ENCODE measurements at regions not wholly inside any gene's neighbourhood (a gene's known extent, or its start where the extent isn't known, plus 50 kb on each side); places are given as distances from the start of the nearest gene placed in this dataset.
"Not testable (repeated sequence)": the region's sequence is repeated elsewhere in the genome, so short reads cannot be mapped to it uniquely, and the experiment has no call there.

DNA sequence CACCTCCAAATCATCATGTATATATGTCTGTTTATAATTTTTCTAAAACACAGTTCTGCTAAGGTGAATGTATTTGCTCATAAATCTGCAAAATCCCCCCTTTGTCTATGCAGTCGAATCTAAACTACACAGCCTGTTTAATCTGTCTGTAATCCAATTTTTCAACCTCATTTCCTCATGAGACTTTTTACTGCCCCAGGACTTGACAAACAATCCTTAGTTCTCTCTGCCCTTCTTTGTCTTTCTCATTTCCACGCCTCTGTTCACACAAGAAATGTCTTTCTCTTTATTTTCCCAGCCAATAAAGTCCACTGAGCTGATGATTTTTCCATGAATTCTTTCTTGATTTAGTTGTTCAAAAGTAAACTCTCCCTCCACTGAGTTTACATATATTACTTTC is 1154.3 kb downstream of the FAM181B start:
- no peak overlapping the region for H3K4me3 Mint-ChIP-seq
- H3K4me1 Mint-ChIP-seq = no peaks in the 10 kb centered on the region
- DNase-seq = no peak
- H3K9me3 Mint-ChIP-seq = no peaks in the 10 kb centered on the region
- H3K36me3 Mint-ChIP-seq (ENCODE audit: low read depth) = no peaks in the 10 kb centered on the region
- H3K27ac Mint-ChIP-seq = no peak overlapping the region
- POLR2A ChIA-PET = no interaction called here
- no peaks in the 10 kb centered on the region for H3K27me3 Mint-ChIP-seq
- CTCF ChIA-PET = no interaction called here

GRCh38 chr11:81578571-81578970 is 1155.1 kb downstream of the FAM181B start:
- no peaks in the 10 kb centered on the region for H3K27me3 Mint-ChIP-seq
- H3K4me1 Mint-ChIP-seq = no peaks in the 10 kb centered on the region
- no peaks in the 10 kb centered on the region for H3K9me3 Mint-ChIP-seq
- no peak for DNase-seq
- POLR2A ChIA-PET = no interaction called here
- no peak overlapping the region for H3K4me3 Mint-ChIP-seq
- CTCF ChIA-PET = no interaction called here
- no peaks in the 10 kb centered on the region for H3K36me3 Mint-ChIP-seq (ENCODE audit: low read depth)
- no peak overlapping the region for H3K27ac Mint-ChIP-seq

GRCh38 chr11:81574301-81574700 is 1159.4 kb downstream of the FAM181B start:
- H3K9me3 Mint-ChIP-seq = no peaks in the 10 kb centered on the region
- no peak overlapping the region for H3K27ac Mint-ChIP-seq
- H3K4me3 Mint-ChIP-seq = no peak overlapping the region
- H3K4me1 Mint-ChIP-seq = no peaks in the 10 kb centered on the region
- H3K27me3 Mint-ChIP-seq = no peaks in the 10 kb centered on the region
- ChIA-PET CTCF (no interaction called here), POLR2A (no interaction called here)
- no peak for DNase-seq
- H3K36me3 Mint-ChIP-seq (ENCODE audit: low read depth) = no peaks in the 10 kb centered on the region

DNA sequence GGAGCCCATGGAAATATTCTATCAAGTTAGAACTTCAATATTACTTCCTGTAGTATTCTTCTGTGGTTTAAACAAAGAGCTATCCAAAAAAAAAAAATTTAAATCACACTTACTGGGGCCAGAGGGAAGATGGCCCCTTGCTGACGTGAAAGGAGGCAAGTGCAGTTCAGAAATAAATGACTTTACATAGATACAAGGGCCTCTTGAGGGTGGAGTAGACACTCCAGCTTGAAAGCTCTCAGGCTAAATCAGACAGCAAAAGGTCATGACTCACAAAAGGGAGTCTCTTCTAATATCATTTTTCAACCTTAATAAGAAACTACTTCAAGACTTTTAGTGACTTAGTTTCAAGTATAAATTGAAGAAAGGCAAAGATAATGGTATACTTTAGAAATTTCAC is 1160.3 kb downstream of the FAM181B start:
- H3K4me1 Mint-ChIP-seq = no peaks in the 10 kb centered on the region
- ChIA-PET POLR2A (no interaction called here), CTCF (interaction anchor here (0.6 kb wide), 1 partner anchor 31 kb away, joined by 3 read pairs; no protein-coding TSS in a partner anchor)
- no peak for DNase-seq
- no peaks in the 10 kb centered on the region for H3K9me3 Mint-ChIP-seq
- no peaks in the 10 kb centered on the region for H3K36me3 Mint-ChIP-seq (ENCODE audit: low read depth)
- no peak overlapping the region for H3K4me3 Mint-ChIP-seq
- H3K27ac Mint-ChIP-seq = no peak overlapping the region
- no peaks in the 10 kb centered on the region for H3K27me3 Mint-ChIP-seq

- H3K36me3 Mint-ChIP-seq (ENCODE audit: low read depth) = no peaks in the 10 kb centered on the region
- CTCF ChIA-PET = no interaction called here
- DNase-seq = no peak
- no peak overlapping the region for H3K27ac Mint-ChIP-seq
- H3K4me1 Mint-ChIP-seq = no peaks in the 10 kb centered on the region
- no peaks in the 10 kb centered on the region for H3K27me3 Mint-ChIP-seq
- no peaks in the 10 kb centered on the region for H3K9me3 Mint-ChIP-seq
- POLR2A ChIA-PET = no interaction called here
- no peak overlapping the region for H3K4me3 Mint-ChIP-seq
Measured at GRCh38 chr11:81570669-81571068, 1163.0 kb downstream of the FAM181B start.

GRCh38 chr11:81569999-81570398 is 1163.7 kb downstream of the FAM181B start:
- no peaks in the 10 kb centered on the region for H3K27me3 Mint-ChIP-seq
- H3K36me3 Mint-ChIP-seq (ENCODE audit: low read depth) = no peaks in the 10 kb centered on the region
- H3K27ac Mint-ChIP-seq = no peak overlapping the region
- DNase-seq = no peak
- CTCF ChIA-PET = no interaction called here
- H3K9me3 Mint-ChIP-seq = no peaks in the 10 kb centered on the region
- no peak overlapping the region for H3K4me3 Mint-ChIP-seq
- H3K4me1 Mint-ChIP-seq = no peaks in the 10 kb centered on the region
- POLR2A ChIA-PET = no interaction called here

- Mint-ChIP-seq H3K4me3 (no peak overlapping the region), H3K27me3 (no peaks in the 10 kb centered on the region), H3K27ac (no peak overlapping the region), H3K4me1 (no peaks in the 10 kb centered on the region), H3K36me3 (ENCODE audit: low read depth) (no peaks in the 10 kb centered on the region), H3K9me3 (no peaks in the 10 kb centered on the region)
- no peak for DNase-seq
- POLR2A ChIA-PET = no interaction called here
- CTCF ChIA-PET = no interaction called here
Measured at GRCh38 chr11:81568918-81569317, 1164.7 kb downstream of the FAM181B start.

- Mint-ChIP-seq H3K4me3 (no peak overlapping the region), H3K27ac (no peak overlapping the region), H3K36me3 (ENCODE audit: low read depth) (no peaks in the 10 kb centered on the region), H3K4me1 (no peaks in the 10 kb centered on the region), H3K9me3 (no peaks in the 10 kb centered on the region), H3K27me3 (no peaks in the 10 kb centered on the region)
- ChIA-PET CTCF (no interaction called here), POLR2A (no interaction called here)
- DNase-seq = no peak
Measured at GRCh38 chr11:81548123-81548522, 1185.5 kb downstream of the FAM181B start.

DNA sequence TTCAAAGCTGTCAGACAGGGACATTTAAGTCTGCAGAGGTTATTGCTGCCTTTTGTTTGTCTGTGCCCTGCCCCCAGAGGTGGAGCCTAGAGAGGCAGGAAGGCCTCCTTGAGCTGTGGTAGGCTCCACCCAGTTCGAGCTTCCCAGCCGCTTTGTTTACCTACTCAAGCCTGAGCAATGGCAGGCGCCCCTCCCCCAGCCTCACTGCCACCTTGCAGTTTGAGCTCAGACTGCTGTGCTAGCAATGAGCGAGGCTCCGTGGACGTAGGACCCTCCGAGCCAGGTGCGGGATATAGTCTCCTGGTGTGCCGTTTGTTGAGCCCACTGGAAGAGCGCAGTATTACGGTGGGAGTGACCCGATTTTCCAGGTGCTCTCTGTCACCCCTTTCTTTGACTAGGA is 1193.9 kb downstream of the FAM181B start:
- POLR2A ChIA-PET; H3K9me3 Mint-ChIP-seq; H3K36me3 Mint-ChIP-seq (ENCODE audit: low read depth); CTCF ChIA-PET; H3K4me3 Mint-ChIP-seq; DNase-seq; H3K4me1 Mint-ChIP-seq; H3K27ac Mint-ChIP-seq; H3K27me3 Mint-ChIP-seq: not testable (repeated sequence)

DNA sequence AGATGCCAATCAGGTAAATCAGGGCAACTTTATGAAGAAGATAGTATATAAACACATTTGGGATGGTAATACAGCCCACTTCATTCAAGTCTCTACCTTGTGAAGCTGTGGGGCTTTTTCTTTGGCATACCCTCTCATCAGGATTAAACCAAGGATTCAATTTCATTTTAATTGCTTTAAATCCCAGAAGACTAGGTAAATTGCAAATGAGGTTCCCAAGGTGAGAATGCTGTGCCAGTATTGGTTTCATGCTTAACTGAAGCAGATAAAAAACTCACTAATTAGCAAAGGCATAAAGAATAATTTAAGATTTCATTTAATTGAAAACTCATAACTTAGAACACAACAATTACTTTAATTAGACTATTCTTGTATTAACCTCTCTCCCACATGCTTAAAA is 1218.1 kb downstream of the FAM181B start:
- Mint-ChIP-seq H3K27ac (no peak overlapping the region), H3K4me3 (no peak overlapping the region), H3K27me3 (no peaks in the 10 kb centered on the region), H3K4me1 (no peaks in the 10 kb centered on the region), H3K36me3 (ENCODE audit: low read depth) (no peaks in the 10 kb centered on the region), H3K9me3 (no peaks in the 10 kb centered on the region)
- CTCF ChIA-PET = no interaction called here
- POLR2A ChIA-PET = no interaction called here
- DNase-seq = no peak

DNA sequence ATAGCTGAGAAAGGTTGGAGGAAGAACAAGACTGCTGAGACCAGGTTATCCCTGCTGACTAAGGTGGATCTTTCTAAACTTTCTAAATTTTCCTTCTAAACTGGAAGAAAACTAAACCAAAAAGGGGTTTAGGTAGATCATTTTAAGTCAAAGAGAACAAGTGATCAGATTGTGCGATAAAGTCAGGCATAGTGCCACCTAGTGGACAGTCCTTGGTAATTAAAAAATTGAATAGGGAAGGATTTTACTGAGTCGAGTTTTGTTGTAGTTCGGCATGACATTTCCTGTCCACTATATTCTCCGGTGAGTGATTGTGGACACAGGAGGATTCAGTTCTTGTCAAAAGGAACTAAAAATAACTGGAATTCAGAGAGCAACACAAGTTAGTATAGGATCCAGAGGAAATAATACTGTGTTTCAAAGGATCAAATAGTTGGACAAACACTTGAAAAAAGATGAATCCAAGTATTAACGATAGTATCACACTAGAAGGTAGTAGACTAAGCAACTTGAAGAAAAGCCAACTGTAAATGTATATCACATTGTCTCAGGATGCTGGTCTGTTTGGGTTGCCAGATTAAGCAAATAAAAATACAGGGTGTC is 1236.4 kb downstream of the FAM181B start:
- no peaks in the 10 kb centered on the region for H3K36me3 Mint-ChIP-seq (ENCODE audit: low read depth)
- DNase-seq = peak; percentile 26
- H3K4me3 Mint-ChIP-seq = no peak overlapping the region
- H3K9me3 Mint-ChIP-seq = no peaks in the 10 kb centered on the region
- POLR2A ChIA-PET = no interaction called here
- H3K27ac Mint-ChIP-seq = no peak overlapping the region
- CTCF ChIA-PET = interaction anchor here (0.8 kb wide), 1 partner anchor 13 kb away, joined by 4 read pairs; no protein-coding TSS in a partner anchor
- no peaks in the 10 kb centered on the region for H3K4me1 Mint-ChIP-seq
- H3K27me3 Mint-ChIP-seq = no peaks in the 10 kb centered on the region

- Mint-ChIP-seq H3K4me3 (no peak overlapping the region), H3K36me3 (ENCODE audit: low read depth) (no peaks in the 10 kb centered on the region), H3K4me1 (no peaks in the 10 kb centered on the region), H3K27me3 (no peaks in the 10 kb centered on the region), H3K27ac (no peak overlapping the region), H3K9me3 (no peaks in the 10 kb centered on the region)
- DNase-seq = no peak
- POLR2A ChIA-PET = no interaction called here
- CTCF ChIA-PET = interaction anchor here (0.8 kb wide), 1 partner anchor 12 kb away, joined by 4 read pairs; no protein-coding TSS in a partner anchor
Measured at GRCh38 chr11:81496601-81497000, 1237.1 kb downstream of the FAM181B start.

- ChIA-PET CTCF (no interaction called here), POLR2A (no interaction called here)
- H3K36me3 Mint-ChIP-seq (ENCODE audit: low read depth) = no peaks in the 10 kb centered on the region
- no peak for DNase-seq
- no peaks in the 10 kb centered on the region for H3K4me1 Mint-ChIP-seq
- H3K27me3 Mint-ChIP-seq = no peaks in the 10 kb centered on the region
- no peaks in the 10 kb centered on the region for H3K9me3 Mint-ChIP-seq
- no peak overlapping the region for H3K4me3 Mint-ChIP-seq
- no peak overlapping the region for H3K27ac Mint-ChIP-seq
Measured at GRCh38 chr11:81495699-81496292, 1237.9 kb downstream of the FAM181B start.

- no peaks in the 10 kb centered on the region for H3K36me3 Mint-ChIP-seq (ENCODE audit: low read depth)
- no peak for DNase-seq
- H3K27ac Mint-ChIP-seq = no peak overlapping the region
- CTCF ChIA-PET = no interaction called here
- no peaks in the 10 kb centered on the region for H3K4me1 Mint-ChIP-seq
- H3K27me3 Mint-ChIP-seq = no peaks in the 10 kb centered on the region
- no peak overlapping the region for H3K4me3 Mint-ChIP-seq
- POLR2A ChIA-PET = no interaction called here
- H3K9me3 Mint-ChIP-seq = no peaks in the 10 kb centered on the region
Measured at GRCh38 chr11:81494431-81494830, 1239.2 kb downstream of the FAM181B start.

Data from activated CD4-positive, alpha-beta T cell treated with anti-CD3 and anti-CD28 coated beads, Interleukin-2, amount 10 ng/mL, durations not matched to agents 7 days and 5 days (primary cell).